Adrenal gland (tissue), 5 donors: ENCODE measurements at regions not wholly inside any gene's neighbourhood (a gene's known extent, or its start where the extent isn't known, plus 50 kb on each side); places are given as distances from the start of the nearest gene placed in this dataset.

Experiments used
- POLR2A ChIP-seq, 2 donors: fragments of 450-650 bp; IDR thresholded peaks; one replicate each; pipeline ENCODE4 v1.6.1; 2017; ENCODE audit warnings: antibody characterized with exemption in 2 of 2, mild to moderate bottlenecking in 2 of 2, moderate library complexity in 1 of 2
- TF ChIP-seq, protein P1 (sequence below), 6 experiments: fragments of 450-650 bp in 4 of 6; fragments of 200-600 bp in 2 of 6; sonication (generic) in 1 of 6; IDR thresholded peaks; 1 replicate in 5 of 6; 2 replicates in 1 of 6; pipeline versions ENCODE4 v1.5.1 to v1.8.0; 2016 to 2021; ENCODE audit warnings: antibody characterized with exemption in 6 of 6, mild to moderate bottlenecking in 2 of 6, moderate library complexity in 1 of 6
- donor health status: DM: no; HTN: no; CAD: no.

DNA sequence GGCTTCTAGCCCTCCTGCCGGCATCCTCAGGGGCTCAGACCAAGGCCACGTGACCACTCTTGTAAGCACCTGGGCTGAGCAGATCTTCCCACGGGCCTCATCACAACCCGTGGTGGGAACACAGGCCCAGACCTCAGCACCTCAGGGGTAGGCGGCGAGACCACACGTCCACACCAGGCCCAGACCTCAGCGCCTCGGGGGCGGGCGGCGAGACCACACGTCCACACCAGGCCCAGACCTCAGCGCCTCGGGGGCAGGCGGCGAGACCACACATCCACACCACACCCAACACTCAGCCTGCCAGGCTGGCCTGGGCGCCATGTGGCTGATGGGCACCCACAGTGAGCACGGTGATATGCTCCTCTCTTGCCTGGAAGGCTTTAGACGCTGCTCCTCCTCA lies 334.4 kb upstream of the SALL3 start:
- TF ChIP-seq, protein P1, sequence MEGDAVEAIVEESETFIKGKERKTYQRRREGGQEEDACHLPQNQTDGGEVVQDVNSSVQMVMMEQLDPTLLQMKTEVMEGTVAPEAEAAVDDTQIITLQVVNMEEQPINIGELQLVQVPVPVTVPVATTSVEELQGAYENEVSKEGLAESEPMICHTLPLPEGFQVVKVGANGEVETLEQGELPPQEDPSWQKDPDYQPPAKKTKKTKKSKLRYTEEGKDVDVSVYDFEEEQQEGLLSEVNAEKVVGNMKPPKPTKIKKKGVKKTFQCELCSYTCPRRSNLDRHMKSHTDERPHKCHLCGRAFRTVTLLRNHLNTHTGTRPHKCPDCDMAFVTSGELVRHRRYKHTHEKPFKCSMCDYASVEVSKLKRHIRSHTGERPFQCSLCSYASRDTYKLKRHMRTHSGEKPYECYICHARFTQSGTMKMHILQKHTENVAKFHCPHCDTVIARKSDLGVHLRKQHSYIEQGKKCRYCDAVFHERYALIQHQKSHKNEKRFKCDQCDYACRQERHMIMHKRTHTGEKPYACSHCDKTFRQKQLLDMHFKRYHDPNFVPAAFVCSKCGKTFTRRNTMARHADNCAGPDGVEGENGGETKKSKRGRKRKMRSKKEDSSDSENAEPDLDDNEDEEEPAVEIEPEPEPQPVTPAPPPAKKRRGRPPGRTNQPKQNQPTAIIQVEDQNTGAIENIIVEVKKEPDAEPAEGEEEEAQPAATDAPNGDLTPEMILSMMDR (IDR thresholded peaks at IDR 0.05) = no peak
- no peak for TF ChIP-seq POLR2A (IDR thresholded peaks at IDR 0.05)
